ENCODE measurements at regions not wholly inside any gene's neighbourhood (a gene's known extent, or its start where the extent isn't known, plus 50 kb on each side); places are given as distances from the start of the nearest gene placed in this dataset.

DNA sequence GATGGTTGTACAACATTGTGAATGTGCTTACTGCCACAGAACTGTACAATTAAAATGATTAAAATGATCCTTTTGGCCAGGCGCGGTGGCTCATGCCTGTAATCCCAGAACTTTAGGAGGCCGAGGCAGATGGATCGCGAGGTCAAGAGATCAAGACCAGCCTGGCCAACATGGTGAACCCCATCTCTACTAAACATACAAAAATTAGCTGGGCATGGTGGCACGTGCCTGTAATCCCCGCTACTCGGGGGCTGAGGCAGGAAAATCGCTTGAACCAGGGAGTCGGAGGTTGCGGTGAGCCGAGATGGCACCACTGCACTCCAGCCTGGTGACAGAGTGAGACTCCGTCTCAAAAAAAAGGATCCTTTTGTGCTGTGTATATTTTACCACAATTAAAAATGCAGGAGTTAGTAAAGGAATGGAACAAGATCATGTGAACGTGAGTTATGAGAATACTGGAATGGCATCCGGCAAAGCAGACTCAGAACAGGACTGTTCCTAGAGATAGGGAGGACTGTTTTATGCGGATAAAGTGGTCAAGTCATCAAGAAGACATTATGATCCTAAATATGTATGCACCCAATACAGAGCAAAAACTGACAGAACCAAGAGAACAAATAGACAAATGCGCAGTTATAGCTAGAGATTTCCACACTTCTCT, 58.0 kb upstream of the CLDN5 start (continued):
- no peak for TF ChIP-seq HMGXB4 (CRISPR knock-in tag; IDR thresholded peaks at IDR 0.05)
- no peak for TF ChIP-seq HDAC2 (IDR thresholded peaks at IDR 0.05)
- TF ChIP-seq, protein P1, sequence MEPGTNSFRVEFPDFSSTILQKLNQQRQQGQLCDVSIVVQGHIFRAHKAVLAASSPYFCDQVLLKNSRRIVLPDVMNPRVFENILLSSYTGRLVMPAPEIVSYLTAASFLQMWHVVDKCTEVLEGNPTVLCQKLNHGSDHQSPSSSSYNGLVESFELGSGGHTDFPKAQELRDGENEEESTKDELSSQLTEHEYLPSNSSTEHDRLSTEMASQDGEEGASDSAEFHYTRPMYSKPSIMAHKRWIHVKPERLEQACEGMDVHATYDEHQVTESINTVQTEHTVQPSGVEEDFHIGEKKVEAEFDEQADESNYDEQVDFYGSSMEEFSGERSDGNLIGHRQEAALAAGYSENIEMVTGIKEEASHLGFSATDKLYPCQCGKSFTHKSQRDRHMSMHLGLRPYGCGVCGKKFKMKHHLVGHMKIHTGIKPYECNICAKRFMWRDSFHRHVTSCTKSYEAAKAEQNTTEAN (CRISPR knock-in tag; IDR thresholded peaks at IDR 0.05) = no peak
- TF ChIP-seq ZKSCAN1 (IDR thresholded peaks at IDR 0.05; ENCODE audit: low read depth, low read length) = no peak
- no peak for TF ChIP-seq E2F3 (CRISPR knock-in tag; IDR thresholded peaks at IDR 0.05)
- TF ChIP-seq CC2D1A (IDR thresholded peaks at IDR 0.05) = no peak
- TF ChIP-seq POLR2A (conservative IDR thresholded peaks at IDR 0.05) = no peak
- TF ChIP-seq ZNF57 (CRISPR knock-in tag; IDR thresholded peaks at IDR 0.05) = no peak
- TF ChIP-seq RAD51 (IDR thresholded peaks at IDR 0.05; ENCODE audit: borderline replicate concordance, low read depth) = no peak
- TF ChIP-seq ZNF347 (CRISPR knock-in tag; IDR thresholded peaks at IDR 0.05; ENCODE audit: low read depth) = no peak
- TF ChIP-seq MEF2A (IDR thresholded peaks at IDR 0.05; ENCODE audit: control insufficient read depth, low read depth, low read length) = no peak
- TF ChIP-seq HDAC1 (IDR thresholded peaks at IDR 0.05) = no peak; a peak in 1 of 4 replicates
- TF ChIP-seq ZNF696 (CRISPR knock-in tag; conservative IDR thresholded peaks at IDR 0.05) = no peak
- no peak for TF ChIP-seq ZFX (CRISPR knock-in tag; IDR thresholded peaks at IDR 0.05)
- no peak for TF ChIP-seq ZNF12 (CRISPR knock-in tag; IDR thresholded peaks at IDR 0.05)
- TF ChIP-seq, protein P2, sequence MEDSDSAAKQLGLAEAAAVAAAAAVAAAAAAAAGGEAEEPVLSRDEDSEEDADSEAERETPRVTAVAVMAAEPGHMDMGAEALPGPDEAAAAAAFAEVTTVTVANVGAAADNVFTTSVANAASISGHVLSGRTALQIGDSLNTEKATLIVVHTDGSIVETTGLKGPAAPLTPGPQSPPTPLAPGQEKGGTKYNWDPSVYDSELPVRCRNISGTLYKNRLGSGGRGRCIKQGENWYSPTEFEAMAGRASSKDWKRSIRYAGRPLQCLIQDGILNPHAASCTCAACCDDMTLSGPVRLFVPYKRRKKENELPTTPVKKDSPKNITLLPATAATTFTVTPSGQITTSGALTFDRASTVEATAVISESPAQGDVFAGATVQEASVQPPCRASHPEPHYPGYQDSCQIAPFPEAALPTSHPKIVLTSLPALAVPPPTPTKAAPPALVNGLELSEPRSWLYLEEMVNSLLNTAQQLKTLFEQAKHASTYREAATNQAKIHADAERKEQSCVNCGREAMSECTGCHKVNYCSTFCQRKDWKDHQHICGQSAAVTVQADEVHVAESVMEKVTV (CRISPR knock-in tag; IDR thresholded peaks at IDR 0.05) = no peak
- TF ChIP-seq HES1 (IDR thresholded peaks at IDR 0.05; ENCODE audit: low read depth) = no peak
- TF ChIP-seq U2AF2 (optimal IDR thresholded peaks at IDR 0.05; ENCODE audit: low read depth, low read length) = no peak
- no peak for TF ChIP-seq MED1 (CRISPR knock-in tag; IDR thresholded peaks at IDR 0.05; ENCODE audit: borderline replicate concordance)
- peak; percentile 42 to 61; a peak in 2 of 4 replicates for TF ChIP-seq TRIM24 (IDR thresholded peaks at IDR 0.05)
- TF ChIP-seq ZC3H8 (IDR thresholded peaks at IDR 0.05) = no peak
- TF ChIP-seq, protein P3, sequence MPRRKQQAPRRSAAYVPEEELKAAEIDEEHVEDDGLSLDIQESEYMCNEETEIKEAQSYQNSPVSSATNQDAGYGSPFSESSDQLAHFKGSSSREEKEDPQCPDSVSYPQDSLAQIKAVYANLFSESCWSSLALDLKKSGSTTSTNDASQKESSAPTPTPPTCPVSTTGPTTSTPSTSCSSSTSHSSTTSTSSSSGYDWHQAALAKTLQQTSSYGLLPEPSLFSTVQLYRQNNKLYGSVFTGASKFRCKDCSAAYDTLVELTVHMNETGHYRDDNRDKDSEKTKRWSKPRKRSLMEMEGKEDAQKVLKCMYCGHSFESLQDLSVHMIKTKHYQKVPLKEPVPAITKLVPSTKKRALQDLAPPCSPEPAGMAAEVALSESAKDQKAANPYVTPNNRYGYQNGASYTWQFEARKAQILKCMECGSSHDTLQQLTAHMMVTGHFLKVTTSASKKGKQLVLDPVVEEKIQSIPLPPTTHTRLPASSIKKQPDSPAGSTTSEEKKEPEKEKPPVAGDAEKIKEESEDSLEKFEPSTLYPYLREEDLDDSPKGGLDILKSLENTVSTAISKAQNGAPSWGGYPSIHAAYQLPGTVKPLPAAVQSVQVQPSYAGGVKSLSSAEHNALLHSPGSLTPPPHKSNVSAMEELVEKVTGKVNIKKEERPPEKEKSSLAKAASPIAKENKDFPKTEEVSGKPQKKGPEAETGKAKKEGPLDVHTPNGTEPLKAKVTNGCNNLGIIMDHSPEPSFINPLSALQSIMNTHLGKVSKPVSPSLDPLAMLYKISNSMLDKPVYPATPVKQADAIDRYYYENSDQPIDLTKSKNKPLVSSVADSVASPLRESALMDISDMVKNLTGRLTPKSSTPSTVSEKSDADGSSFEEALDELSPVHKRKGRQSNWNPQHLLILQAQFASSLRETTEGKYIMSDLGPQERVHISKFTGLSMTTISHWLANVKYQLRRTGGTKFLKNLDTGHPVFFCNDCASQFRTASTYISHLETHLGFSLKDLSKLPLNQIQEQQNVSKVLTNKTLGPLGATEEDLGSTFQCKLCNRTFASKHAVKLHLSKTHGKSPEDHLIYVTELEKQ (CRISPR knock-in tag; IDR thresholded peaks at IDR 0.05) = no peak
- no peak for TF ChIP-seq ZNF282 (CRISPR knock-in tag; IDR thresholded peaks at IDR 0.05)
